HL-60 (cell line): ENCODE measurements at regions not wholly inside any gene's neighbourhood (a gene's known extent, or its start where the extent isn't known, plus 50 kb on each side); places are given as distances from the start of the nearest gene placed in this dataset.

Experiments
- DNase-seq, 2 experiments: peaks; one replicate each; pipeline ENCODE4 v3.0.0-alpha.2; 2010 to 2020; ENCODE audit warnings: low read depth in 1 of 2, low spot score in 1 of 2
- H3K27ac ChIP-seq: fragments of 250-450 bp; sonication (Bioruptor Pico); replicated peaks from 2 replicates; pipeline ENCODE4 v1.5.1; 2020; ENCODE audit warnings: mild to moderate bottlenecking, moderate library complexity
- H3K27me3 ChIP-seq: fragments of 250-450 bp; sonication (Bioruptor Pico); 2 replicates; pipeline ENCODE4 v1.5.1; 2021; ENCODE audit warnings: mild to moderate bottlenecking, moderate library complexity; ENCODE audit not compliant: insufficient read depth, poor library complexity, severe bottlenecking
- H3K4me3 ChIP-seq: replicated peaks from 2 replicates; pipeline ENCODE4 v1.5.1; 2011; ENCODE audit warnings: mild to moderate bottlenecking, control low read depth, low read length; ENCODE audit not compliant: insufficient read depth
- CTCF ChIP-seq: IDR thresholded peaks from one replicate; pipeline ENCODE4 v1.5.1; 2011; ENCODE audit warnings: low read length, control low read depth, inconsistent platforms; ENCODE audit not compliant: insufficient read depth
- GABPA ChIP-seq: IDR thresholded peaks from 2 replicates; pipeline ENCODE4 v1.6.1; 2012; ENCODE audit warnings: low read depth
- POLR2AphosphoS5 ChIP-seq: IDR thresholded peaks from 2 replicates; pipeline ENCODE4 v1.6.1; 2012; ENCODE audit warnings: low read depth
- REST ChIP-seq: IDR thresholded peaks from 2 replicates; pipeline ENCODE4 v1.6.1; 2012; ENCODE audit warnings: low read depth; ENCODE audit not compliant: insufficient replicate concordance
- SPI1 ChIP-seq: IDR thresholded peaks from 2 replicates; pipeline ENCODE4 v1.6.1; 2012; ENCODE audit warnings: low read depth, mild to moderate bottlenecking, borderline replicate concordance

GRCh38 chr9:27940535-27940934, 367.3 kb upstream of the C9orf72 start:
- TF ChIP-seq GABPA (no peak), SPI1 (no peak), CTCF (no peak), POLR2AphosphoS5 (no peak), REST (no peak)
- Histone ChIP-seq H3K27me3 (no peaks in the 10 kb centered on the region), H3K27ac (no peak overlapping the region), H3K4me3 (no peak overlapping the region)
- DNase-seq = no peak

DNA sequence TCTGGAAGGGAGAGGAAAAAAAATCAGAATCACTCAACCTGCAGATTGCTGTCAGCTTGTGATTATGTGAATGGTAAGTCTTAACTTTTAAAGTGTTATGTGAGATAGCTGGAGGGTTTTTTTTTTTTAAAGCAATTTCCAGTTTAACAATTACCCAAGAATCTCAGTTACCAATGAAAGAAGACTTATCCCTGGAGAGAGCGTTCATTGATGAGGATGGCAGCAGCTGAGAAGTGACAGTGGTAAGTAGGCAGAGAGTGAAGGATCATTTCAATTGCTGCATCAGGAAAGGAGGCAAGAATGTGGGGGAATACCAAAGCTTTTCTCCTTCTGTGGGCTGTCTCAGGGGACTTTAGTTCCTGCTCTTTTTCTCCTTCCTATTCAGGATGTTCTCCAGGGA, 370.2 kb upstream of the C9orf72 start:
- H3K4me3 ChIP-seq = no peak overlapping the region
- TF ChIP-seq GABPA = no peak
- TF ChIP-seq POLR2AphosphoS5 = no peak
- no peak for TF ChIP-seq CTCF
- H3K27me3 ChIP-seq = no peaks in the 10 kb centered on the region
- no peak overlapping the region for H3K27ac ChIP-seq
- no peak for DNase-seq

- TF ChIP-seq POLR2AphosphoS5 (no peak), SPI1 (no peak), REST (no peak), CTCF (no peak), GABPA (no peak)
- no peak overlapping the region for H3K27ac ChIP-seq
- DNase-seq = no peak
- no peak overlapping the region for H3K4me3 ChIP-seq
- H3K27me3 ChIP-seq = no peaks in the 10 kb centered on the region
Measured at GRCh38 chr9:27945386-27945785, 372.1 kb upstream of the C9orf72 start.

GRCh38 chr9:27950382-27950781, 377.1 kb upstream of the C9orf72 start:
- H3K27me3 ChIP-seq = no peaks in the 10 kb centered on the region
- TF ChIP-seq POLR2AphosphoS5 = no peak
- TF ChIP-seq CTCF = no peak
- TF ChIP-seq SPI1 = no peak
- TF ChIP-seq GABPA = no peak
- TF ChIP-seq REST = no peak
- no peak for DNase-seq
- no peak overlapping the region for H3K27ac ChIP-seq
- H3K4me3 ChIP-seq = no peak overlapping the region
